Liver (tissue), 8 donors: ENCODE measurements at regions not wholly inside any gene's neighbourhood (a gene's known extent, or its start where the extent isn't known, plus 50 kb on each side); places are given as distances from the start of the nearest gene placed in this dataset.

ENCODE experiments used
- DNase-seq: peaks from one replicate; pipeline ENCODE4 v3.0.0-alpha.2; 2017; ENCODE audit warnings: low spot score
- H3K27ac ChIP-seq, 2 donors: one replicate each; pipeline ENCODE4 v1.7.0; 2013; ENCODE audit warnings: inconsistent platforms in 2 of 2, low read length in 2 of 2, control low read depth in 1 of 2, low read depth in 1 of 2, mild to moderate bottlenecking in 1 of 2
- H3K27me3 ChIP-seq, 4 donors: one replicate each; pipeline versions ENCODE4 v1.6.1 to v1.7.0; 2013; ENCODE audit warnings: low read length in 3 of 4, inconsistent platforms in 1 of 4, mild to moderate bottlenecking in 1 of 4, moderate library complexity in 1 of 4; ENCODE audit not compliant: control insufficient read depth in 4 of 4, insufficient read depth in 4 of 4
- H3K36me3 ChIP-seq, 4 donors: one replicate each; pipeline versions ENCODE4 v1.6.1 to v1.7.0; 2013; ENCODE audit warnings: low read length in 3 of 4, mild to moderate bottlenecking in 3 of 4, low read depth in 1 of 4, moderate library complexity in 1 of 4; ENCODE audit not compliant: control insufficient read depth in 4 of 4, insufficient read depth in 3 of 4
- H3K4me1 ChIP-seq, 4 donors: one replicate each; pipeline versions ENCODE4 v1.6.1 to v1.7.0; 2013; ENCODE audit warnings: low read length in 3 of 4, mild to moderate bottlenecking in 3 of 4, moderate library complexity in 1 of 4; ENCODE audit not compliant: control insufficient read depth in 4 of 4, insufficient read depth in 4 of 4
- H3K4me3 ChIP-seq, 3 donors: one replicate each; pipeline versions ENCODE4 v1.6.1 to v1.7.0; 2013; ENCODE audit warnings: low read length in 3 of 3, control low read depth in 1 of 3, low read depth in 1 of 3, mild to moderate bottlenecking in 1 of 3
- H3K9ac ChIP-seq, 2 donors: one replicate each; pipeline ENCODE4 v1.7.0; 2013; ENCODE audit warnings: low read length in 2 of 2, mild to moderate bottlenecking in 2 of 2, moderate library complexity in 2 of 2, control low read depth in 1 of 2, low read depth in 1 of 2
- H3K9me3 ChIP-seq, 4 donors: one replicate each; pipeline versions ENCODE4 v1.6.1 to v1.7.0; 2013; ENCODE audit warnings: low read length in 3 of 4; ENCODE audit not compliant: control insufficient read depth in 4 of 4
- CTCF ChIP-seq: fragments of 150-350 bp; IDR thresholded peaks from 2 replicates; pipeline ENCODE4 v1.5.1; 2017; ENCODE audit warnings: improper control_type of control experiment, low read depth, low read length; ENCODE audit not compliant: missing input control
- FOXA2 ChIP-seq: IDR thresholded peaks from 2 replicates; pipeline ENCODE4 v1.6.1; 2016; ENCODE audit warnings: antibody characterized with exemption
- GABPA ChIP-seq, 2 donors: IDR thresholded peaks in 1 of 2; conservative IDR thresholded peaks in 1 of 2; 2 replicates each; pipeline ENCODE4 v1.6.1; 2016; ENCODE audit warnings: antibody characterized with exemption in 2 of 2, mild to moderate bottlenecking in 1 of 2, moderate library complexity in 1 of 2
- HNF4A ChIP-seq, 2 donors: conservative IDR thresholded peaks; 2 replicates each; pipeline ENCODE4 v1.6.1; 2016; ENCODE audit warnings: antibody characterized with exemption in 2 of 2, mild to moderate bottlenecking in 2 of 2
- JUND ChIP-seq, 2 donors: IDR thresholded peaks; 2 replicates each; pipeline ENCODE4 v1.6.1; 2016; ENCODE audit warnings: antibody characterized with exemption in 2 of 2
- RAD21 ChIP-seq, 2 donors: IDR thresholded peaks; 2 replicates each; pipeline ENCODE4 v1.6.1; 2016; ENCODE audit warnings: antibody characterized with exemption in 2 of 2, mild to moderate bottlenecking in 2 of 2
- SP1 ChIP-seq: IDR thresholded peaks from 2 replicates; pipeline ENCODE4 v1.6.1; 2018; ENCODE audit warnings: antibody characterized with exemption, mild to moderate bottlenecking
- WGBS: extraction: QIAGEN DNeasy Blood & Tissue Kit; methylation state at CpG from one replicate; pipeline ENCODE4 v1.1.7; 2013; 5-methylcytosine and 5-hydroxymethylcytosine counted together
- TF ChIP-seq, protein P1 (sequence below): IDR thresholded peaks from 2 replicates; pipeline ENCODE4 v1.6.1; 2016; ENCODE audit warnings: antibody characterized with exemption, mild to moderate bottlenecking
- TF ChIP-seq, protein P2 (sequence below): IDR thresholded peaks from 2 replicates; pipeline ENCODE4 v1.6.1; 2016; ENCODE audit warnings: antibody characterized with exemption
- TF ChIP-seq, protein P3 (sequence below): IDR thresholded peaks from 2 replicates; pipeline ENCODE4 v1.6.1; 2016; ENCODE audit warnings: antibody characterized with exemption
- donor health status: healthy.
- donor health status: healthy.
- donor health status: healthy.
- donor health status: healthy.
- donor health status: healthy.

DNA sequence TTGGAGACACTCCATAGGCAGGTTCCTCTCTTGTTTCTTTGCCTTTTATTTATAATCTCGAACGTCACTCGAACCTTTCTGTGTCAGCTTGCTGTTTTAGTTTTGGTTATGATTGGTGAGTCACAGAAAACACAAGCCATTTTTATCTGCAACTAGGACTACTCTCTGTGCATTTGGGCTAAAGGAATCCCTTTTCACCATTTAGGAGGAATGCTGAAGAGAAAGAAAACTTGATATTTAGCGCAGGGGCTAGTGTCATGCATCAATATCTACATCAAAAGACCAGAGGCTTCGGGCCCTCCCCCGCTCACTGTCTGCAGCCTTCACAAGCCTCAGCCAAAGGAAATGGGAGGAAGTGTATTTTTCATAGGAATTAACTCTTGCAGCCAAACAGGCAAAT, 507.8 kb upstream of the CITED2 start:
- Histone ChIP-seq H3K4me1 (peaks cover 0 to 9% (median 3%) of the 10 kb centered on the region in 4 donors), H3K4me3 (no peak overlapping the region), H3K27ac (no peak overlapping the region), H3K36me3 (no peaks in the 10 kb centered on the region), H3K27me3 (no peaks in the 10 kb centered on the region), H3K9ac (no peak overlapping the region), H3K9me3 (no peaks in the 10 kb centered on the region)
- WGBS: 74% methylated on average over 6 of the region's 6 CpGs
- TF ChIP-seq CTCF: no peak
- TF ChIP-seq, protein P1, sequence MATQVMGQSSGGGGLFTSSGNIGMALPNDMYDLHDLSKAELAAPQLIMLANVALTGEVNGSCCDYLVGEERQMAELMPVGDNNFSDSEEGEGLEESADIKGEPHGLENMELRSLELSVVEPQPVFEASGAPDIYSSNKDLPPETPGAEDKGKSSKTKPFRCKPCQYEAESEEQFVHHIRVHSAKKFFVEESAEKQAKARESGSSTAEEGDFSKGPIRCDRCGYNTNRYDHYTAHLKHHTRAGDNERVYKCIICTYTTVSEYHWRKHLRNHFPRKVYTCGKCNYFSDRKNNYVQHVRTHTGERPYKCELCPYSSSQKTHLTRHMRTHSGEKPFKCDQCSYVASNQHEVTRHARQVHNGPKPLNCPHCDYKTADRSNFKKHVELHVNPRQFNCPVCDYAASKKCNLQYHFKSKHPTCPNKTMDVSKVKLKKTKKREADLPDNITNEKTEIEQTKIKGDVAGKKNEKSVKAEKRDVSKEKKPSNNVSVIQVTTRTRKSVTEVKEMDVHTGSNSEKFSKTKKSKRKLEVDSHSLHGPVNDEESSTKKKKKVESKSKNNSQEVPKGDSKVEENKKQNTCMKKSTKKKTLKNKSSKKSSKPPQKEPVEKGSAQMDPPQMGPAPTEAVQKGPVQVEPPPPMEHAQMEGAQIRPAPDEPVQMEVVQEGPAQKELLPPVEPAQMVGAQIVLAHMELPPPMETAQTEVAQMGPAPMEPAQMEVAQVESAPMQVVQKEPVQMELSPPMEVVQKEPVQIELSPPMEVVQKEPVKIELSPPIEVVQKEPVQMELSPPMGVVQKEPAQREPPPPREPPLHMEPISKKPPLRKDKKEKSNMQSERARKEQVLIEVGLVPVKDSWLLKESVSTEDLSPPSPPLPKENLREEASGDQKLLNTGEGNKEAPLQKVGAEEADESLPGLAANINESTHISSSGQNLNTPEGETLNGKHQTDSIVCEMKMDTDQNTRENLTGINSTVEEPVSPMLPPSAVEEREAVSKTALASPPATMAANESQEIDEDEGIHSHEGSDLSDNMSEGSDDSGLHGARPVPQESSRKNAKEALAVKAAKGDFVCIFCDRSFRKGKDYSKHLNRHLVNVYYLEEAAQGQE: no peak
- no peak for TF ChIP-seq GABPA (IDR thresholded peaks at IDR 0.05 in 1 of 2, conservative IDR thresholded peaks at IDR 0.05 in 1 of 2)
- no peak for TF ChIP-seq SP1
- TF ChIP-seq, protein P2, sequence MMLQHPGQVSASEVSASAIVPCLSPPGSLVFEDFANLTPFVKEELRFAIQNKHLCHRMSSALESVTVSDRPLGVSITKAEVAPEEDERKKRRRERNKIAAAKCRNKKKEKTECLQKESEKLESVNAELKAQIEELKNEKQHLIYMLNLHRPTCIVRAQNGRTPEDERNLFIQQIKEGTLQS: no peak
- TF ChIP-seq HNF4A (conservative IDR thresholded peaks at IDR 0.05): no peak
- TF ChIP-seq, protein P3, sequence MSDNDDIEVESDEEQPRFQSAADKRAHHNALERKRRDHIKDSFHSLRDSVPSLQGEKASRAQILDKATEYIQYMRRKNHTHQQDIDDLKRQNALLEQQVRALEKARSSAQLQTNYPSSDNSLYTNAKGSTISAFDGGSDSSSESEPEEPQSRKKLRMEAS: no peak
- TF ChIP-seq FOXA2: no peak
- TF ChIP-seq JUND (IDR thresholded peaks at IDR 0.05): no peak
- no peak for TF ChIP-seq RAD21 (IDR thresholded peaks at IDR 0.05)
- DNase-seq: no peak

DNA sequence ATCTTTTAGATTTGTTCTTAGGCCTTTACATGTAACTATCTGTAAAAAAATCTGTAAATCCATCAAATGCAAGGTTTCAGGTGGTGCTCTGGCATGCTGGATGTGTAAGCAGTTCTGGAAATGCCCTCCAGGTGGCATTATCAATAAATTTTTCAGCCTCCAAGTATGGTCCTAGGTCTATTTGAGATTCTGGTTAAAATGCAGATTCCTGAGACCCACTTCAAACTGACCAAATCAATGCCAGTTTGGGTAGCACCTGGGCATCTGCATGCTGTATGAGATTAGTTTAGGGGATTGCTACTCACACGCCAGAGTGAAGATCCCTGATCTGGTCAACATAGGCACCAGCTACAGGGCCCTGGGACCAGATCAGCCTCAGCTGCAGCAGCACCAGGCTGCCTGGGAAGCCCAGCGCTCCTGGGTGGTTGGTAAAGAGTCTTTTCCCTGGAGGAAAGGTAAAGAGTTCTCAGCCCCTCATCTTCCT, 507.3 kb upstream of the CITED2 start:
- TF ChIP-seq GABPA (IDR thresholded peaks at IDR 0.05 in 1 of 2, conservative IDR thresholded peaks at IDR 0.05 in 1 of 2) (no peak), CTCF (peak; percentile 80), RAD21 (IDR thresholded peaks at IDR 0.05) (peak; percentile 87 to 91)
- no peak overlapping the region for H3K27ac ChIP-seq
- H3K9me3 ChIP-seq: no peaks in the 10 kb centered on the region
- H3K36me3 ChIP-seq: no peaks in the 10 kb centered on the region
- no peak for DNase-seq
- WGBS: 88% methylated on average over 2 of the region's 2 CpGs
- H3K4me1 ChIP-seq: peaks cover 0 to 9% (median 3%) of the 10 kb centered on the region in 4 donors
- H3K9ac ChIP-seq: no peak overlapping the region
- no peaks in the 10 kb centered on the region for H3K27me3 ChIP-seq
- no peak overlapping the region for H3K4me3 ChIP-seq
